ENCODE measurements at regions not wholly inside any gene's neighbourhood (a gene's known extent, or its start where the extent isn't known, plus 50 kb on each side); places are given as distances from the start of the nearest gene placed in this dataset.

DNA sequence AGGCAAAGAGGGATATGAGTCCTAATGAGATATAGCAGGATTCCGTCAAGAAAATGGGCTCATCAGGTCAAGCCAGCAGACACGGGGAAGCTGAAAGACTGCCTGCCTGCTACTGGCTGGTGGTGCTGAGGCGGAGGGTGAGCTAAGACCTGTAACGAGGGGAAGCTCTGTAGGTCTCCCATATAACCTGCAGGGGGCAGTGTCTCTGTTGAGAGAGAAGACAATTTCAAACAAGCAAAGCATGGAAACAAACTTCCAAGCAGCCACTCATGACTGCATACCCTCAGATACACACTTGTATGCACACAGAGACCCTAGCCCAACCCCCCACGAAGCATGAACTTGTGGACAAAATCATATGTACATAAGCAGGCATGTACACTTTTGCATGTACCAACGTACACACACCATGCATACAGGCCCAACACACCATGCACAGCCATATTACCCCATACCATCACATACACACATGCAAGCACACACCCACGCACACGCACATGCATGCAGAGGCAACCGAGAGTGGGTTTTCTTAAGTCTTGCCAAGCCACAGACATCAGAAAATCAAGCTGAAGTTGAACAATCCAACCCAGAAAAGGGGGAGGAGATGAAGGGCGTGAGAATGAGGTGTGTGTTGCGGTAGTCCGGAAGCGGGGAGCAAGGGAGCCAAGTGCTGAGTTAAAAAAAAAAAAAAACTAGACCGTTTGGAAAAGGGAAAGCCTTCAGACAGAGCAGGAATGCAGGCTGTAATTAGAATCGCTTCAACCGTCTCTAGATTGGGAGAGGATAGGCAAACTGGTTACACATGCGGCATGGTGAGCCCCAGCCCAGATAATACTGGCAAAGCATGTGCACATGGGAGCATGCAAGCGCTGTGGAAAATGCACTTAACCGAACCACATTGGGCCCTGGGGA, 71.0 kb downstream of the PJA1 start:
- FAIRE-seq (peak; percentile 82), DNase-seq (ENCODE audit: low read depth, low spot score) (peak; percentile 26)
- H3K4me1 ChIP-seq (ENCODE audit: control insufficient read depth, extremely low read depth, insufficient read depth, low read length) = no peaks in the 10 kb centered on the region
- H4K20me1 ChIP-seq (replicated peaks; ENCODE audit: control insufficient read depth, extremely low read depth, insufficient read depth, low read length) = no peaks in the 10 kb centered on the region
- H3K36me3 ChIP-seq (ENCODE audit: control insufficient read depth in 2 of 2, extremely low read depth in 1 of 2, insufficient read depth in 2 of 2, low read length in 2 of 2) = no peaks in the 10 kb centered on the region
- no peaks in the 10 kb centered on the region for H3K79me2 ChIP-seq (ENCODE audit: control insufficient read depth, insufficient read depth, low read length)
- H3K9me1 ChIP-seq (replicated peaks; ENCODE audit: control insufficient read depth, extremely low read depth, insufficient read depth, low read length) = no peaks in the 10 kb centered on the region
- ChIA-PET POLR2A (no interaction called here), CTCF (interaction anchor here (0.6 to 2.6 kb wide), 24 partner anchors 9 to 272 kb away, joined by 3 to 10 read pairs (median 4); partner anchors contain the start of gene PJA1)
- H3K4me3 ChIP-seq (replicated peaks in 1 of 3; ENCODE audit: insufficient read depth in 1 of 3, low read depth in 1 of 3, low read length in 3 of 3) = no peak overlapping the region
- H3K4me2 ChIP-seq (ENCODE audit: insufficient read depth, low read length) = no peak overlapping the region
- H3K9me3 ChIP-seq (replicated peaks; ENCODE audit: control insufficient read depth, insufficient read depth, low read length) = no peaks in the 10 kb centered on the region
- dilution Hi-C loops (cut with MboI; ENCODE audit: extremely low pct_ligation_motif_present, low sequenced_read_pairs) (no loop called here), intact Hi-C loops (cut with micrococcal nuclease) (loop anchor here (1.0 kb wide), 1 partner anchor 128 kb away; no protein-coding TSS in a partner anchor)
- no peak overlapping the region for H3K27ac ChIP-seq (ENCODE audit: insufficient read depth, low read depth, low read length)
- TF ChIP-seq FOS (IDR thresholded peaks at IDR 0.05; ENCODE audit: borderline replicate concordance, insufficient read depth, low read length) = no peak
- TF ChIP-seq, protein P1, sequence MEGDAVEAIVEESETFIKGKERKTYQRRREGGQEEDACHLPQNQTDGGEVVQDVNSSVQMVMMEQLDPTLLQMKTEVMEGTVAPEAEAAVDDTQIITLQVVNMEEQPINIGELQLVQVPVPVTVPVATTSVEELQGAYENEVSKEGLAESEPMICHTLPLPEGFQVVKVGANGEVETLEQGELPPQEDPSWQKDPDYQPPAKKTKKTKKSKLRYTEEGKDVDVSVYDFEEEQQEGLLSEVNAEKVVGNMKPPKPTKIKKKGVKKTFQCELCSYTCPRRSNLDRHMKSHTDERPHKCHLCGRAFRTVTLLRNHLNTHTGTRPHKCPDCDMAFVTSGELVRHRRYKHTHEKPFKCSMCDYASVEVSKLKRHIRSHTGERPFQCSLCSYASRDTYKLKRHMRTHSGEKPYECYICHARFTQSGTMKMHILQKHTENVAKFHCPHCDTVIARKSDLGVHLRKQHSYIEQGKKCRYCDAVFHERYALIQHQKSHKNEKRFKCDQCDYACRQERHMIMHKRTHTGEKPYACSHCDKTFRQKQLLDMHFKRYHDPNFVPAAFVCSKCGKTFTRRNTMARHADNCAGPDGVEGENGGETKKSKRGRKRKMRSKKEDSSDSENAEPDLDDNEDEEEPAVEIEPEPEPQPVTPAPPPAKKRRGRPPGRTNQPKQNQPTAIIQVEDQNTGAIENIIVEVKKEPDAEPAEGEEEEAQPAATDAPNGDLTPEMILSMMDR (IDR thresholded peaks at IDR 0.05; ENCODE audit: extremely low read depth in 1 of 2, insufficient read depth in 1 of 2, low read depth in 1 of 2, low read length in 2 of 2) = peak; percentile 32 to 59
- TF ChIP-seq, protein P2, sequence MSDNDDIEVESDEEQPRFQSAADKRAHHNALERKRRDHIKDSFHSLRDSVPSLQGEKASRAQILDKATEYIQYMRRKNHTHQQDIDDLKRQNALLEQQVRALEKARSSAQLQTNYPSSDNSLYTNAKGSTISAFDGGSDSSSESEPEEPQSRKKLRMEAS (IDR thresholded peaks at IDR 0.05; ENCODE audit: insufficient read depth, insufficient read length) = no peak
- no TSS peak for BruUV-seq (replicated peaks)
- H3K27me3 ChIP-seq (ENCODE audit: control insufficient read depth in 2 of 2, insufficient read depth in 2 of 2, low read length in 2 of 2) = no peaks in the 10 kb centered on the region
- no peak overlapping the region for H3K9ac ChIP-seq (replicated peaks; ENCODE audit: extremely low read depth, insufficient read depth, low read length)
- no peak overlapping the region for H2AFZ ChIP-seq (ENCODE audit: low read depth, low read length)

DNA sequence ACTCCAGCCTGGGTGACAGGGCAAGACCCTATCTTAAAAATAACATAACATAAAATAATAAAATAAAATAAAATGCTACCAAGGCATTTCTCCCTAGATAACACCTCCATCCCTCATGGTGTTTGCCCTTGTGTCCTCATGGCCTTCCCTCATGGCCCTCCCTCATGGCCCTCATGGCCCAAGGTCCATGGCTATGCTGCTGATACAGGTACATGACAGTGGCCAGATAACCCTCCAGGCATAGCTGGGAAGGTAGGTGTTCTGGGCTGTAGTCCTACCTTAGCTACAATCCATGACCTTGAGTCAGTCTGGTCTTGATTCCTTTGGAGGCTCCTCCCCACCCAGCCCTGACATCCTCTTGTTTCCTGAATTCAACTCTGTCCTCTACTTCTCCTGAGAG, 75.2 kb downstream of the PJA1 start:
- Histone ChIP-seq H3K9ac (replicated peaks; ENCODE audit: extremely low read depth, insufficient read depth, low read length) (no peak overlapping the region), H3K4me1 (ENCODE audit: control insufficient read depth, extremely low read depth, insufficient read depth, low read length) (no peaks in the 10 kb centered on the region), H3K9me1 (replicated peaks; ENCODE audit: control insufficient read depth, extremely low read depth, insufficient read depth, low read length) (no peaks in the 10 kb centered on the region), H3K36me3 (ENCODE audit: control insufficient read depth in 2 of 2, extremely low read depth in 1 of 2, insufficient read depth in 2 of 2, low read length in 2 of 2) (no peaks in the 10 kb centered on the region), H3K79me2 (ENCODE audit: control insufficient read depth, insufficient read depth, low read length) (no peaks in the 10 kb centered on the region), H3K4me3 (replicated peaks in 1 of 3; ENCODE audit: insufficient read depth in 1 of 3, low read depth in 1 of 3, low read length in 3 of 3) (no peak overlapping the region), H3K9me3 (replicated peaks; ENCODE audit: control insufficient read depth, insufficient read depth, low read length) (no peaks in the 10 kb centered on the region), H4K20me1 (replicated peaks; ENCODE audit: control insufficient read depth, extremely low read depth, insufficient read depth, low read length) (no peaks in the 10 kb centered on the region), H3K27ac (ENCODE audit: insufficient read depth, low read depth, low read length) (no peak overlapping the region), H3K27me3 (ENCODE audit: control insufficient read depth in 2 of 2, insufficient read depth in 2 of 2, low read length in 2 of 2) (no peaks in the 10 kb centered on the region), H3K4me2 (ENCODE audit: insufficient read depth, low read length) (no peak overlapping the region), H2AFZ (ENCODE audit: low read depth, low read length) (no peak overlapping the region)
- intact Hi-C loops (cut with micrococcal nuclease) = no loop called here
- no peak for TF ChIP-seq POLR2A (IDR thresholded peaks at IDR 0.05; ENCODE audit: low read depth, low read length)
- no peak for TF ChIP-seq MYC (IDR thresholded peaks at IDR 0.05; ENCODE audit: low read depth, low read length)
- TF ChIP-seq JUN (IDR thresholded peaks at IDR 0.05; ENCODE audit: borderline replicate concordance, insufficient read depth, insufficient read length, low read depth) = no peak
- TF ChIP-seq, protein P1 (IDR thresholded peaks at IDR 0.05; ENCODE audit: extremely low read depth in 1 of 2, insufficient read depth in 1 of 2, low read depth in 1 of 2, low read length in 2 of 2) = no peak
- no peak for TF ChIP-seq POLR2AphosphoS5 (IDR thresholded peaks at IDR 0.05; ENCODE audit: insufficient read depth, low read depth, low read length)
- TF ChIP-seq, protein P2 (IDR thresholded peaks at IDR 0.05; ENCODE audit: insufficient read depth, insufficient read length) = no peak
- no peak for TF ChIP-seq GATA2 (IDR thresholded peaks at IDR 0.05; ENCODE audit: insufficient read depth, insufficient read length, low read depth, low read length)
- no peak for TF ChIP-seq EZH2 (IDR thresholded peaks at IDR 0.05; ENCODE audit: borderline replicate concordance, low read depth, low read length, severe bottlenecking)
- no peak for TF ChIP-seq FOS (IDR thresholded peaks at IDR 0.05; ENCODE audit: borderline replicate concordance, insufficient read depth, low read length)
- FAIRE-seq = no peak
- POLR2A ChIA-PET = no interaction called here
- CTCF ChIA-PET = no interaction called here
- BruUV-seq (replicated peaks) = no TSS peak
- no peak for DNase-seq (ENCODE audit: low read depth, low spot score)
- dilution Hi-C loops (cut with MboI; ENCODE audit: extremely low pct_ligation_motif_present, low sequenced_read_pairs) = no loop called here

Measured in endothelial cell of umbilical vein (primary cell).